ENCODE measurements at regions not wholly inside any gene's neighbourhood (a gene's known extent, or its start where the extent isn't known, plus 50 kb on each side); places are given as distances from the start of the nearest gene placed in this dataset.

GRCh38 chr3:38969317-38970235 is 82.2 kb downstream of the SCN11A start:
- DNase-seq (ENCODE audit: low read depth) = no peak
- TF ChIP-seq, protein P1, sequence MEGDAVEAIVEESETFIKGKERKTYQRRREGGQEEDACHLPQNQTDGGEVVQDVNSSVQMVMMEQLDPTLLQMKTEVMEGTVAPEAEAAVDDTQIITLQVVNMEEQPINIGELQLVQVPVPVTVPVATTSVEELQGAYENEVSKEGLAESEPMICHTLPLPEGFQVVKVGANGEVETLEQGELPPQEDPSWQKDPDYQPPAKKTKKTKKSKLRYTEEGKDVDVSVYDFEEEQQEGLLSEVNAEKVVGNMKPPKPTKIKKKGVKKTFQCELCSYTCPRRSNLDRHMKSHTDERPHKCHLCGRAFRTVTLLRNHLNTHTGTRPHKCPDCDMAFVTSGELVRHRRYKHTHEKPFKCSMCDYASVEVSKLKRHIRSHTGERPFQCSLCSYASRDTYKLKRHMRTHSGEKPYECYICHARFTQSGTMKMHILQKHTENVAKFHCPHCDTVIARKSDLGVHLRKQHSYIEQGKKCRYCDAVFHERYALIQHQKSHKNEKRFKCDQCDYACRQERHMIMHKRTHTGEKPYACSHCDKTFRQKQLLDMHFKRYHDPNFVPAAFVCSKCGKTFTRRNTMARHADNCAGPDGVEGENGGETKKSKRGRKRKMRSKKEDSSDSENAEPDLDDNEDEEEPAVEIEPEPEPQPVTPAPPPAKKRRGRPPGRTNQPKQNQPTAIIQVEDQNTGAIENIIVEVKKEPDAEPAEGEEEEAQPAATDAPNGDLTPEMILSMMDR (IDR thresholded peaks at IDR 0.05; ENCODE audit: insufficient read depth, low read length, poor library complexity, severe bottlenecking) = no peak

DNA sequence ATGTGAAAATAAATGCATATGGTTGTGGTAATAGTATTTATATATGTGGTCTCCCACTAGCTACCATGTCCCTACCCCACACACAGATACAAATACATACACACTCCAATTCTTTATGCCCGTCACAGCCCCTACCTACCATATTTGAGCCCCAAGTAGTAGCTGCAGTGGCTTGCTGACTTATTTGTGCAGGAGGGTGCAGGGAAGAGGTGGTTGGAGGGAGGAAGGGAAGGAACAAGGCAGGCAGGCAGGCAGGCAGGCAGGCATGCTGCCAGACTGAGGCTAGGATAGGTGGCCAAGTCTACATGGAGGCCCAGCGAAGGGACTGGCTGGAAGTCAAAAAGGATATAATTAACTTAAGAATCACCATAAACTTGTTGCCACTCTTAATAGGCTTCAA is 82.9 kb downstream of the SCN11A start:
- Histone ChIP-seq H3K27me3 (ENCODE audit: control insufficient read depth, insufficient read depth, low read length) (no peaks in the 10 kb centered on the region), H3K36me3 (ENCODE audit: control insufficient read depth, insufficient read depth, low read length) (no peaks in the 10 kb centered on the region), H3K4me3 (ENCODE audit: low read depth, low read length) (no peak overlapping the region)
- no peak for DNase-seq (ENCODE audit: low read depth)
- TF ChIP-seq, protein P1 (IDR thresholded peaks at IDR 0.05; ENCODE audit: insufficient read depth, low read length, poor library complexity, severe bottlenecking) = no peak

More at GRCh38 chr3:38969317-38970235, 82.2 kb downstream of the SCN11A start:
- H3K4me3 ChIP-seq (ENCODE audit: low read depth, low read length) = no peak overlapping the region
- H3K27me3 ChIP-seq (ENCODE audit: control insufficient read depth, insufficient read depth, low read length) = no peaks in the 10 kb centered on the region
- H3K36me3 ChIP-seq (ENCODE audit: control insufficient read depth, insufficient read depth, low read length) = no peaks in the 10 kb centered on the region

DNA sequence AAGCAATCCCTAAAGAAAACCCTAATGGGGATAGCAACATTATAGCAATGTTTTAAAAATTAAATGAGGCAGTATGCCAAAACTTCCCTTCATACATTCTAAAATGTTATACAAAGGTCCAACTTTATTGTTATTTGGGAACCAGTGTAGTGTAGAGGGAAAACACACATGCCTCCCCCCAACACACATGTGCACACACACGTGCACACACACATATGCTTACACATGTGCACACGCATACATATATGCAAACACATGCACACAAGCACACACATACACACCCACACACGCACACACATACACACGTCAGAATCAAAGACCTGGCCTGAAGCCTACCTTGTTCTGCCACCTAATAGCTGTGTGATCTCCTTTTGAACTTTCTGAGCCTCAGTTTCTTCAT is 83.3 kb downstream of the SCN11A start:
- TF ChIP-seq, protein P1 (IDR thresholded peaks at IDR 0.05; ENCODE audit: insufficient read depth, low read length, poor library complexity, severe bottlenecking) = no peak
- no peak for DNase-seq (ENCODE audit: low read depth)
- Histone ChIP-seq H3K4me3 (ENCODE audit: low read depth, low read length) (no peak overlapping the region), H3K36me3 (ENCODE audit: control insufficient read depth, insufficient read depth, low read length) (no peaks in the 10 kb centered on the region), H3K27me3 (ENCODE audit: control insufficient read depth, insufficient read depth, low read length) (no peaks in the 10 kb centered on the region)

- DNase-seq (ENCODE audit: low read depth) = no peak
- TF ChIP-seq, protein P1 (IDR thresholded peaks at IDR 0.05; ENCODE audit: insufficient read depth, low read length, poor library complexity, severe bottlenecking) = no peak
- Histone ChIP-seq H3K36me3 (ENCODE audit: control insufficient read depth, insufficient read depth, low read length) (no peaks in the 10 kb centered on the region), H3K4me3 (ENCODE audit: low read depth, low read length) (no peak overlapping the region), H3K27me3 (ENCODE audit: control insufficient read depth, insufficient read depth, low read length) (no peaks in the 10 kb centered on the region)
Measured at GRCh38 chr3:38967693-38967989, 84.1 kb downstream of the SCN11A start.

DNA sequence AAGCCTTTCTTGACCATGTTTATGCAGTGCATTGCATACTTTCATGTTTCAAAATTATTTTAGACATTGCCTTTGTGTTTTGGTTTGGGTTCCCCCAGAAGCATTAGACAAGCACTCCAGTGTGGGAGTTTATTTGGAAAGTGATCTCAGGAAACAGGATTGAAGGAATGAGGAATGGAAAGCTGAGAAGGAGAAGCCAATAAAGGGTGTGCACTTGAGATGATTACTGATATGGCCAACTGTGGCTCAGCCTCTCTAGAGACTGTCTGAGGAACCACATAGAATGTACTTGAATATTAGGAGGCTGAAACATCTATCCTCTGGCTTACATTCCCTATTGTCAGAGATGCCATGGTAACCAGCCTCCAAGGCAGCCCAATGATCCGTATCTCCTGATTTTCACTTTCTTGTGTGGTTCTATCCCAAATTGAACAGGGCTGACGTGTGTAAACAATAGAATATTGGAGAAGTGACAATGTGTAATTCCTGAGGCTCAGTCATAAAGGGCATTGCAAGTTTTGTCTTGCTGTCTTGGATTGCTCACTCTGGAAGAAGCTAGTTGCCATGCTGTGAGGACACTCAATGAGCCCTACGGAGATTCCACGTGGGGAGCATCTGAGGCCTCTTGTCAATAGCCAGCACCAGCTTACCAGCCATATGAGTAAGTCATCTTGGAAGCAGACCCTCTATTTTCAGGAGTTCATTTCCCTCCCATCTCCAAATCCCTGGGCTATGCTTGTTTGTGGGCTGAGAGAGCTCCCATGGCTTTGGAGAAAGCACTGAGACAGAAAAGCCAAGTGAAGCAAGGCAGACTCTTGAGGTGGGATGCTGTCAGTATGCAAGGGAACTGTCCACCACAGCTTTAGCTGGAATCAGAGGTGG is 84.7 kb downstream of the SCN11A start:
- Histone ChIP-seq H3K27me3 (ENCODE audit: control insufficient read depth, insufficient read depth, low read length) (no peaks in the 10 kb centered on the region), H3K4me3 (ENCODE audit: low read depth, low read length) (no peak overlapping the region), H3K36me3 (ENCODE audit: control insufficient read depth, insufficient read depth, low read length) (no peaks in the 10 kb centered on the region)
- TF ChIP-seq, protein P1 (IDR thresholded peaks at IDR 0.05; ENCODE audit: insufficient read depth, low read length, poor library complexity, severe bottlenecking) = no peak
- DNase-seq (ENCODE audit: low read depth) = no peak
